Naive thymus-derived CD8-positive, alpha-beta T cell (primary cell): ENCODE measurements at regions not wholly inside any gene's neighbourhood (a gene's known extent, or its start where the extent isn't known, plus 50 kb on each side); places are given as distances from the start of the nearest gene placed in this dataset.

Experiments used
- ATAC-seq, 2 donors: fragments of 150-1000 bp; cut with Tn5 transposase in 1 of 2; sonication (Bioruptor Pico), chemical (Tn5 transposase) in 1 of 2; 1 replicate in 1 of 2; 2 replicates in 1 of 2; pipeline ENCODE4 v1.10.0; 2021; ENCODE audit warnings: mild to moderate bottlenecking in 2 of 2, moderate library complexity in 2 of 2
- POLR2A ChIA-PET: fragments of 350-600 bp; sonication (Branson Sonifier 250); formaldehyde crosslinking; loops from one replicate; lab custom pipeline; 2021; ENCODE audit warnings: antibody characterized with exemption; lab: Charles Lee
- DNase-seq, 10 donors: peaks; one replicate each; pipeline versions ENCODE4 v3.0.0 to v3.0.0-alpha.2; 2020 to 2022
- H3K27ac Mint-ChIP-seq, 10 donors: one replicate each; pipeline ENCODE4 v1.8.0; 2020 to 2022; ENCODE audit warnings: mild to moderate bottlenecking in 10 of 10, mixed read lengths in 10 of 10, moderate library complexity in 4 of 10, inconsistent platforms in 1 of 10
- H3K27me3 Mint-ChIP-seq, 5 donors: one replicate each; pipeline ENCODE4 v1.8.0; 2021 to 2022; ENCODE audit warnings: mixed read lengths in 5 of 5
- H3K36me3 Mint-ChIP-seq, 3 donors: one replicate each; pipeline ENCODE4 v1.8.0; 2020 to 2022; ENCODE audit warnings: mixed read lengths in 3 of 3, mild to moderate bottlenecking in 2 of 3, inconsistent platforms in 1 of 3
- H3K4me1 Mint-ChIP-seq, 4 donors: one replicate each; pipeline ENCODE4 v1.8.0; 2021 to 2022; ENCODE audit warnings: mixed read lengths in 4 of 4
- H3K4me3 Mint-ChIP-seq, 10 donors: one replicate each; pipeline ENCODE4 v1.8.0; 2020 to 2022; ENCODE audit warnings: mild to moderate bottlenecking in 10 of 10, mixed read lengths in 10 of 10, moderate library complexity in 6 of 10, inconsistent platforms in 1 of 10
- H3K9me3 Mint-ChIP-seq, 9 donors: one replicate each; pipeline ENCODE4 v1.8.0; 2020 to 2022; ENCODE audit warnings: mixed read lengths in 9 of 9, mild to moderate bottlenecking in 3 of 9, inconsistent platforms in 1 of 9, moderate library complexity in 1 of 9

- Mint-ChIP-seq H3K9me3 (no peaks in the 10 kb centered on the region), H3K27me3 (no peaks in the 10 kb centered on the region), H3K27ac (no peak overlapping the region), H3K4me1 (peaks cover 0 to 2% (median 0%) of the 10 kb centered on the region in 4 donors), H3K36me3 (no peaks in the 10 kb centered on the region), H3K4me3 (no peak overlapping the region)
- ATAC-seq (no peak), DNase-seq (no peak)
- POLR2A ChIA-PET: interaction anchor here (0.5 kb wide), 1 partner anchor 201 kb away, joined by 3 read pairs; no protein-coding TSS in a partner anchor
These were observed 50.9 kb upstream of the TPM4 start for GRCh38 chr19:16025108-16026101.

GRCh38 chr19:16026131-16026530, 50.2 kb upstream of the TPM4 start:
- H3K4me1 Mint-ChIP-seq: peaks cover 0 to 2% (median 0%) of the 10 kb centered on the region in 4 donors
- no peak overlapping the region for H3K27ac Mint-ChIP-seq
- no peaks in the 10 kb centered on the region for H3K27me3 Mint-ChIP-seq
- ATAC-seq (no peak), DNase-seq (no peak)
- no peaks in the 10 kb centered on the region for H3K36me3 Mint-ChIP-seq
- no peaks in the 10 kb centered on the region for H3K9me3 Mint-ChIP-seq
- no peak overlapping the region for H3K4me3 Mint-ChIP-seq
- POLR2A ChIA-PET: no interaction called here
